ENCODE measurements at regions not wholly inside any gene's neighbourhood (a gene's known extent, or its start where the extent isn't known, plus 50 kb on each side); places are given as distances from the start of the nearest gene placed in this dataset.
"Not testable (repeated sequence)": the region's sequence is repeated elsewhere in the genome, so short reads cannot be mapped to it uniquely, and the experiment has no call there.

DNA sequence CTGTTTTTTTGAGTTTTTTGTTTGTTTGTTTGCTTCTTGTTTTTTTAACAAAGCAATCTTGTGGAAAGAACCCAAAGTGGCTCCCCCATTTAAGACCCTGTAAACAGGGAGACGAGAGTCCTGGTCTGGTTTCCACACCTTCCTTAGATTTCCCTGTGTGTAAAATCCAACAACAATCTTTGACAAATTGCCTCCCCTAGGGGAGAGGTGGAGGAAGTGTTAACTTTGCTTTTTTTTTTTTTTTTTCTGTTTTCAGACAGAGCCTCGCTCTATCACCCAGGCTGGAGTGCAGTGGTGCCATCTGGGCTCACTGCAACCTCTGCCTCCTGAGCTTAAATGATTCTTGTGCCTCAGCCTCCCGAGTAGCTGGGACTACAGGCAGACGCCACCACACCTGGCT is 136.0 kb downstream of the OTOP1 start:
- not testable (repeated sequence) for H3K4me1 Mint-ChIP-seq; H3K27ac Mint-ChIP-seq; H3K36me3 Mint-ChIP-seq; H3K4me3 Mint-ChIP-seq; H3K27me3 Mint-ChIP-seq; ATAC-seq (ENCODE audit: low read depth); H3K9me3 Mint-ChIP-seq; DNase-seq (ENCODE audit: low spot score in 2 of 2)

DNA sequence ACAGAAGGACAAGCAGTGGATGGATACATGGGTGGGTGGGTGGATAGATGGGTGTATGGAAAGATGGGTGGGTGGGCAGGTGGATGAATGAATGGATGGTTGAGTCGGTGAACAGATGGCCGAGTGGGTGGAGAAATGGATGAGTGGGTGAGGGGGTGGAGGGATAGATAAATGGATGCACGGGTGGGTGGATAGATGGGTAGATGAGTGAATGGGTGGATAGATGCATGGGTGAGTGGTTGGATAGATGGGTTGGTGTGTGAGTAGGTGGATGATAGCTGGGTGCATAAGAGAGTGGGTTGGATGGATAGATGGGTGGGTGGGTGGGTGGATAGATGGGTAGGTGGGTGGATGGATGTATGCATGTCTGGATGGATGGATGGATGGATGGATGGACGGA is 134.6 kb downstream of the OTOP1 start:
- H3K27ac Mint-ChIP-seq; H3K36me3 Mint-ChIP-seq; ATAC-seq (ENCODE audit: low read depth); H3K27me3 Mint-ChIP-seq; H3K4me1 Mint-ChIP-seq; H3K9me3 Mint-ChIP-seq; DNase-seq (ENCODE audit: low spot score in 2 of 2); H3K4me3 Mint-ChIP-seq: not testable (repeated sequence)

DNA sequence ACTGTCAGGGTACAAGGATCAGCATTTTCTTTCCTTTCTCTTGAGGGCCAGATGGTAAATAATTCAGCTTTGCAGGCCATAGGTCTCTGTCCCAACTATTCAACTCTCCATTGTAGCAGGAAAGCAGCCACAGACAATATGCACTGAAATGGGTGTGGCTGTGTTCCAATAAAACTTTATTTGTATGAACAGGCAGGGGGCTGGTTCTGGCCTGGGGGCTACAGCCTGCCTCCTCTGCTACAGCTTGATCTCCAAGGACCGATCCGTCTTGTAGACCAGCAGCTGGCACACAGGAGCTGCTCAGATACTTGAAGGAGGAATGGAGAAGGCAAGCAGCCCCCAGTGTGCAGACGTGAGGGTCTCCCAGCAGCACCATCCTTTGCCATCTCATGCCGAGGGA is 127.1 kb downstream of the OTOP1 start:
- H3K4me1 Mint-ChIP-seq; H3K4me3 Mint-ChIP-seq; H3K9me3 Mint-ChIP-seq; DNase-seq (ENCODE audit: low spot score in 2 of 2); H3K27ac Mint-ChIP-seq; H3K27me3 Mint-ChIP-seq; ATAC-seq (ENCODE audit: low read depth); H3K36me3 Mint-ChIP-seq: not testable (repeated sequence)

DNA sequence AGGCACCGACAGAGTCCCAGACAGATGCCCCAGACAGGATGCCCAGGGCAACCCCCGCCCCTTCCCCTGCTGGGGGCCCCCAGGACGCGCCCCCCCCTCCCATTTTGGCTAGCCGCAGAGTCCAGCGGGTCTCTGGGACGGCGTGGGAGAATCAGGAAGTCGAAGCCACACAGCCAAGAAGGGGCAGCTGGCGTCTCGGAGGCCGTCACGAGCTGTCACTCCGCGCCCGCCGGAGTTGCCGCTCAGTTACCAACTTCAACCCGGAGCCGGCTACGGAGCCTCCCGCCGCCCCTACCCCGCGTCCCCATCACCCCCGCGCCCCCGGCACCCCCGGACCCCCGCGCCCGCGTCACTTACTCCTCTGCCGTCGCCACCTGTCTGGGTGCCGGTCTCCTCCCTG is 119.8 kb downstream of the OTOP1 start:
- H3K27ac Mint-ChIP-seq = not testable (repeated sequence)
- H3K4me3 Mint-ChIP-seq = peak overlapping the region; percentile 77
- H3K27me3 Mint-ChIP-seq = peaks cover 20% of the 10 kb centered on the region

DNA sequence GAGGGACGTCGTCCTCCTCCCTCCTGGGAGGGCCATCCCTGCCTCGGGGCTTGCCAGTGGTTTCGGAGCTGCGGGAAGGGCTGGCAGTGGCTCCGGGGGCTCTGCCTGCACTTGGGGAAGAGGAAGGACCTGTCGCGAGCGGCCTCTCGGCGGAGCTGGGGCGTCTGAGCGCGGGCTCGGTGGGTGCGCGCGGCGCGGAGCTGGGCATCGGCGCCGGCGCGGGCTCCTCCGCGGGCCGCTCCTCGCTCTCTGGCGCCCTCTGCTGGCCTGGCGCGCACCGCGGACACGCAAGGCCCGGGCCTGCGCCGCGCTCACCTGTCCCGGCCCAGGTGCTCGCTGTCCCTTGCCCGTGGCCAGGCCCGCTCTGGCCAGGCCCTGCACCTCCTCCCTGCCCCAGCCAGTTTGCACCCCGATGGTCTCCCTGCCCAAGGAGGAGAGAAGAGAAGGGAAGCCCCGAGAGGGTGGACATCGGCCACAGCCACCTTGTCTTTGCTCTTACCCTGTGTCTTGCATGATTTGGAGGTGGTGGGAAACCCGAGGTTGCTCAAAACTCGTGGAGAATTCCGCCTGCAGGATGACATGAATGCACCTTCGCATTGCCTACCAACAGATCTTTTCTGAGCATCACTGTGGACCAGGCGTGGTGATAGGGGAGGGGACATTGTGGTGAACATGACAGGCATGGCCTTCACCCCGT is 119.2 kb downstream of the OTOP1 start:
- Mint-ChIP-seq H3K4me3 (peak overlapping the region; percentile 77), H3K27me3 (peaks cover 18% of the 10 kb centered on the region)
- ATAC-seq (ENCODE audit: low read depth) (peak; percentile 71), DNase-seq (ENCODE audit: low spot score in 2 of 2) (peak; percentile 70 to 76)
- not testable (repeated sequence) for H3K27ac Mint-ChIP-seq, H3K9me3 Mint-ChIP-seq, H3K4me1 Mint-ChIP-seq, H3K36me3 Mint-ChIP-seq

More for the DNA sequence above, 119.8 kb downstream of the OTOP1 start:
- ATAC-seq (ENCODE audit: low read depth); H3K4me1 Mint-ChIP-seq; H3K9me3 Mint-ChIP-seq; H3K36me3 Mint-ChIP-seq: not testable (repeated sequence)
- peak in 1 of 2 donors; percentile 15 for DNase-seq (ENCODE audit: low spot score in 2 of 2)

DNA sequence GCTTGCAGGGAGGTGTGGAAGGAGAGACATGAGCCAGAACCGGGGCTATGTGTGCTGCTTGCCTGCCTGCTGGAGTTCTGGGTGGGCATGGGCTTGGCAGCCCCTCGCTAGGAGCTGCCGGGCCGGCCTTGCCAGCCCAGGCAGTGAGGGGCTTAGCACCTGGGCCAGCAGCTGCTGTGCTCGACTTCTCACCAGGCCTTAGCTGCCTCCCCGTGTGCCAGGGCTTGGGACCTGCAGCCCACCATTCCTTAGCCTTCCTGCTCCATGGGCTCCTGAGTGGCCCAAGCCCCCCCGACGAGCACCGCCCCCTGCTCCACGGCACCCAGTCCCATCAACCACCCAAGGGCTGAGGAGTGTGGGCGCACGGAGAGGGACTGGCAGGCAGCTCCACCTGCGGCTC is 111.3 kb downstream of the OTOP1 start:
- not testable (repeated sequence) for H3K9me3 Mint-ChIP-seq; H3K36me3 Mint-ChIP-seq; H3K4me1 Mint-ChIP-seq; H3K27ac Mint-ChIP-seq; DNase-seq (ENCODE audit: low spot score in 2 of 2); H3K4me3 Mint-ChIP-seq; ATAC-seq (ENCODE audit: low read depth)
- peaks cover 16% of the 10 kb centered on the region for H3K27me3 Mint-ChIP-seq

DNA sequence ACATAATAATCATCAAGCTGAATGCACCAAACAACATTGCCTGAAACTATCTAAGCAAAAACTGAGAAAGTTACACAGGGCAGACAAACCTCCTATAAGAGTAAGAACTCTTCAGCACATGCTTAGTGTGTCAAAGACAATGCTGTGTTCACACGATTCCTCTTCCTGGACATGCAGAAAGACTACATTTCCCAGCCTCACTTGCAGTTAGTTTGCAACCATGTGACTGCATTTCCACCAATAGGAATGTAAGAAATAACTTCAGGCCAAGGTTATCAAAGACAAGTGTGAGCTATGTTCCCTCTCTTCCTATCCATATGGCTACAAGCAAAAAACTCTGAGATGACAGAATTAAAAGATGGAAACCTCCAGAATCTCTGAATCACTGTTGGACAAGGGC is 109.8 kb downstream of the OTOP1 start:
- peaks cover 13% of the 10 kb centered on the region for H3K27me3 Mint-ChIP-seq
- not testable (repeated sequence) for H3K4me1 Mint-ChIP-seq; DNase-seq (ENCODE audit: low spot score in 2 of 2); H3K4me3 Mint-ChIP-seq; H3K9me3 Mint-ChIP-seq; H3K27ac Mint-ChIP-seq; H3K36me3 Mint-ChIP-seq; ATAC-seq (ENCODE audit: low read depth)

DNA sequence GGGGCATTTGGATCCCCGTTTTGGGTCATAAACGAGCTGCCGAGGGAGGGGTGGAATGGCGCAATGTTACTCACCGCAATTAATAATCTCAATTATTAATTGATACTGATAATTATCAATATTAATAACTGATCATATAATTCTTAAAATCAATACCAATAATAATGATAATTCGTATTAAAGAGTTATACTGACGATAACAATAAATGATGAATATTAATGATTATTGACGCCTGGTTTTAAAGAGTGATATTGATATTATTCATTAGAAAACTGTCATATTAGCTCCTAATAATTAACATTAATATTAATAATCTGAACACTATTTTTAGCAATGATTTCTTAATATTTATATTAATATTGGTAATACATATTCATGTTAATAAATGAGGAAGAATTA is 92.4 kb downstream of the OTOP1 start:
- ATAC-seq (ENCODE audit: low read depth); DNase-seq (ENCODE audit: low spot score in 2 of 2); H3K4me3 Mint-ChIP-seq; H3K27ac Mint-ChIP-seq; H3K9me3 Mint-ChIP-seq; H3K36me3 Mint-ChIP-seq; H3K4me1 Mint-ChIP-seq: not testable (repeated sequence)
- peaks cover 12% of the 10 kb centered on the region for H3K27me3 Mint-ChIP-seq

DNA sequence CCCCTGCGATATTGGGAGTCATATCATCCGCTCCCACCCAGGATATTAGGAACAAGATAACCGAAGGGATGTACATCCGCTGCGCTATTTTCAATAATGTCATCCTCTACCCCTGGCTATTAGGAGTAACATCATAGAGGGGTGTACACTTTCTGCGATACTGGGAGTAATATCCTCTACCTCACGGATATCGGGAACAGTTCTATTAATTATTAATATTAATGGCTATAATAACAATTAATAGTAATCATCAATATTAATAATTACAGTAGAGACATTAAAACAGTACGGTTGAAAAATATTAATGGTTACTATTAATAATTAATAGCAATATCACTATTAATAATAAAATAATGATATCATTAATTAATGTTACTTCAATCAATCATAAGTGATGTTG is 90.1 kb downstream of the OTOP1 start:
- H3K4me3 Mint-ChIP-seq; DNase-seq (ENCODE audit: low spot score in 2 of 2); ATAC-seq (ENCODE audit: low read depth); H3K9me3 Mint-ChIP-seq; H3K27ac Mint-ChIP-seq; H3K4me1 Mint-ChIP-seq; H3K36me3 Mint-ChIP-seq: not testable (repeated sequence)
- peaks cover 13% of the 10 kb centered on the region for H3K27me3 Mint-ChIP-seq

Measured in memory B cell (primary cell).